DOHH2 (cell line): ENCODE measurements at regions not wholly inside any gene's neighbourhood (a gene's known extent, or its start where the extent isn't known, plus 50 kb on each side); places are given as distances from the start of the nearest gene placed in this dataset.

Source experiments
- H3F3A ChIP-seq: fragments of 200-600 bp; sonication (generic), shearing (Covaris generic); 2 replicates; pipeline ENCODE4 v1.6.0; 2016; ENCODE audit warnings: antibody characterized with exemption, mild to moderate bottlenecking; ENCODE audit not compliant: control insufficient read depth, insufficient read depth
- H3K27ac ChIP-seq: fragments of 200-600 bp; sonication (generic); 2 replicates; pipeline ENCODE4 v1.5.1; 2014; ENCODE audit warnings: low read depth, mild to moderate bottlenecking, low read length, moderate library complexity
- H3K27me3 ChIP-seq: fragments of 200-600 bp; sonication (generic); 2 replicates; pipeline ENCODE4 v1.6.1; 2014; ENCODE audit warnings: mild to moderate bottlenecking, low read length, mixed read lengths; ENCODE audit not compliant: control insufficient read depth
- H3K36me3 ChIP-seq: fragments of 200-600 bp; sonication (generic); 2 replicates; pipeline ENCODE4 v1.6.1; 2014; ENCODE audit warnings: mild to moderate bottlenecking, low read length, moderate library complexity, mixed read lengths; ENCODE audit not compliant: control insufficient read depth
- H3K4me1 ChIP-seq: fragments of 200-600 bp; sonication (generic); 2 replicates; pipeline ENCODE4 v1.6.1; 2014; ENCODE audit warnings: mild to moderate bottlenecking, low read length, mixed read lengths; ENCODE audit not compliant: control insufficient read depth
- H3K4me2 ChIP-seq: fragments of 200-600 bp; sonication (generic); 2 replicates; pipeline ENCODE4 v1.6.0; 2014; ENCODE audit warnings: mild to moderate bottlenecking, low read length, moderate library complexity
- H3K4me3 ChIP-seq: fragments of 200-600 bp; sonication (generic); 2 replicates; pipeline ENCODE4 v1.5.1; 2014; ENCODE audit warnings: mild to moderate bottlenecking, low read length, mixed read lengths
- H3K79me2 ChIP-seq: fragments of 200-600 bp; sonication (generic); 2 replicates; pipeline ENCODE4 v1.6.1; 2014; ENCODE audit warnings: mild to moderate bottlenecking, low read length, mixed read lengths; ENCODE audit not compliant: control insufficient read depth
- H3K9me2 ChIP-seq: fragments of 200-600 bp; sonication (generic); replicated peaks from 2 replicates; pipeline ENCODE4 v1.6.1; 2014; ENCODE audit warnings: mild to moderate bottlenecking, low read length, mixed read lengths; ENCODE audit not compliant: control insufficient read depth
- H3K9me3 ChIP-seq: fragments of 200-600 bp; sonication (generic); 2 replicates; pipeline ENCODE4 v1.6.1; 2014; ENCODE audit warnings: antibody characterized with exemption, low read length, mixed read lengths; ENCODE audit not compliant: control insufficient read depth, insufficient read depth
- H4K20me1 ChIP-seq: fragments of 200-600 bp; sonication (generic); 2 replicates; pipeline ENCODE4 v1.6.0; 2014; ENCODE audit warnings: low read depth, mild to moderate bottlenecking, antibody characterized with exemption, low read length, moderate library complexity; ENCODE audit not compliant: control insufficient read depth, insufficient read depth
- CTCF ChIP-seq: fragments of 200-600 bp; sonication (generic); IDR thresholded peaks from one replicate; pipeline ENCODE4 v1.5.1; 2014; ENCODE audit warnings: antibody characterized with exemption, mild to moderate bottlenecking, low read depth, low read length; ENCODE audit not compliant: poor library complexity, severe bottlenecking
- EZH2phosphoT487 ChIP-seq: fragments of 200-600 bp; sonication (generic); IDR thresholded peaks from 2 replicates; pipeline ENCODE4 v1.6.1; 2017; ENCODE audit warnings: borderline replicate concordance, mild to moderate bottlenecking, antibody characterized with exemption, low read length, moderate library complexity, mixed read lengths

DNA sequence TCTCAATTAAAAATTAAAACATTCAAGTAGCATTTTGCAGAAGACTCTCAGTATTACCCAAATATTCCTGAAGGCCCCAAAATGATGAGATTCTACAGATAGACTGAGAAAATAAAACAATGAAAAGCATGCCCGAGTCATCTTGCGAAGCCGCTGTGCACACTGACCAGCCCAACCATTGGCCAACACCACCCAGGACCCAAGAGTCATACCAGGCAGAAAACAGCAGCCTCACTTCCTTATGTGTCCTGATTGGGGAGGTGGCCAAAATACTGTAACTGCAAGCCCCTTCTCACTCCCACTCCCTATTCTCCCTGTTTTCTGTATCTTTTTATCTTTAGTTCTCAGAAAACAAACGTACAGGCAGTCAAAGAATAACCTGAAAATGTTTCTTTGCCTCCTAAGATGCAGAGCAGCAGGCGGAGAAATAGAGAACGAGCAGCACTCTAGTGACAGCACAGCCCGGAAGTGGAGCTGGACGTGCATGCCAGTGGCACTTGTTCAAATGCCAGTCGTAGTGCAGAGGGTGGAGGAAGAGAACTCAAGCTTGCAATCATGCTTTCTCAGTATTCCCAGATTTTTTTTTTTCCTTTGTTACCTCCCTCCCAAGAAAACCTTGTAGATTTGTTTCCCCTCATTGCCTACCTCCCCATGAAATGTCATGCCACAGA is 182.3 kb upstream of the SOX9 start:
- no peaks in the 10 kb centered on the region for H4K20me1 ChIP-seq
- TF ChIP-seq CTCF = no peak
- no peak for TF ChIP-seq EZH2phosphoT487
- no peaks in the 10 kb centered on the region for H3K27me3 ChIP-seq
- H3K27ac ChIP-seq = no peak overlapping the region
- H3F3A ChIP-seq = no peaks in the 10 kb centered on the region
- H3K36me3 ChIP-seq = no peaks in the 10 kb centered on the region
- no peaks in the 10 kb centered on the region for H3K9me3 ChIP-seq
- H3K79me2 ChIP-seq = no peaks in the 10 kb centered on the region
- H3K9me2 ChIP-seq = no peaks in the 10 kb centered on the region
- no peak overlapping the region for H3K4me2 ChIP-seq
- H3K4me1 ChIP-seq = peaks cover 4% of the 10 kb centered on the region; the same call in 1 of the 2 replicates
- no peak overlapping the region for H3K4me3 ChIP-seq

DNA sequence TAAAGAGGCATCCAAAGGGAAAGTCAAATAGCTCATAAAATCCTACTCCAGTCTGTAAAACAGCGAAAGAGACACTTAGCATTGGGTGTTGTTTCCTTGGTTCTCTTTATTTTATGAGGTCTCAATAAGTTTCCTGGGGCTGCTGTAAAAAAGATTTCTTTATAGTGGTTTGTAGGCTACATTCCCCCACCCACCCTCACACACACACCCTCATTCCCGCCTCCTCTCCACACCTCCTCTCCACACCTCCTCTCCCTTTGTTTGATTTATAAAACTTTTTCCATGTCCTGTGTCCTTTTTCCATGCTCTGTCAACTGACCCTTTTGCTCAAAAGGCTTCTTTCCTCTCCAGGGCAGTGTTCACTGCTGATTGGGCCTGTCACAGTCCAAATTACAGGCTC is 178.9 kb upstream of the SOX9 start:
- Histone ChIP-seq H3K9me3 (peaks cover 5% of the 10 kb centered on the region), H3K4me2 (no peak overlapping the region), H3K27ac (no peak overlapping the region), H3F3A (no peaks in the 10 kb centered on the region), H3K36me3 (no peaks in the 10 kb centered on the region), H3K79me2 (no peaks in the 10 kb centered on the region), H3K9me2 (no peaks in the 10 kb centered on the region), H4K20me1 (no peaks in the 10 kb centered on the region), H3K27me3 (no peaks in the 10 kb centered on the region), H3K4me3 (no peak overlapping the region), H3K4me1 (peaks cover 4% of the 10 kb centered on the region; the same call in 1 of the 2 replicates)
- TF ChIP-seq EZH2phosphoT487 = no peak
- TF ChIP-seq CTCF = no peak

GRCh38 chr17:71942626-71943025 is 178.2 kb upstream of the SOX9 start:
- no peak overlapping the region for H3K27ac ChIP-seq
- peaks cover 5% of the 10 kb centered on the region for H3K9me3 ChIP-seq
- H3K4me1 ChIP-seq = peaks cover 4% of the 10 kb centered on the region; the same call in 1 of the 2 replicates
- no peaks in the 10 kb centered on the region for H4K20me1 ChIP-seq
- H3K9me2 ChIP-seq = no peaks in the 10 kb centered on the region
- TF ChIP-seq CTCF = no peak
- TF ChIP-seq EZH2phosphoT487 = no peak
- no peak overlapping the region for H3K4me2 ChIP-seq
- H3K79me2 ChIP-seq = no peaks in the 10 kb centered on the region
- H3K36me3 ChIP-seq = no peaks in the 10 kb centered on the region
- H3K27me3 ChIP-seq = no peaks in the 10 kb centered on the region
- H3K4me3 ChIP-seq = no peak overlapping the region
- no peaks in the 10 kb centered on the region for H3F3A ChIP-seq
